Skeletal muscle tissue (tissue), 3 donors: ENCODE measurements at regions not wholly inside any gene's neighbourhood (a gene's known extent, or its start where the extent isn't known, plus 50 kb on each side); places are given as distances from the start of the nearest gene placed in this dataset.

ENCODE experiments used
- H3K27ac ChIP-seq: one replicate; pipeline ENCODE4 v1.7.0; 2013; ENCODE audit warnings: mild to moderate bottlenecking, low read depth, low read length, inconsistent platforms
- H3K27me3 ChIP-seq, 3 donors: one replicate each; pipeline ENCODE4 v1.7.0; 2013; ENCODE audit warnings: low read length in 3 of 3; ENCODE audit not compliant: control insufficient read depth in 3 of 3, insufficient read depth in 3 of 3
- H3K36me3 ChIP-seq, 3 donors: one replicate each; pipeline ENCODE4 v1.7.0; 2013; ENCODE audit warnings: low read length in 3 of 3; ENCODE audit not compliant: control insufficient read depth in 3 of 3, insufficient read depth in 3 of 3
- H3K4me1 ChIP-seq, 3 donors: one replicate each; pipeline ENCODE4 v1.7.0; 2013; ENCODE audit warnings: low read length in 3 of 3, mild to moderate bottlenecking in 3 of 3; ENCODE audit not compliant: control insufficient read depth in 3 of 3, insufficient read depth in 3 of 3
- H3K4me3 ChIP-seq, 3 donors: one replicate each; pipeline ENCODE4 v1.7.0; 2013; ENCODE audit warnings: low read length in 3 of 3
- H3K9ac ChIP-seq, 3 donors: one replicate each; pipeline ENCODE4 v1.7.0; 2013; ENCODE audit warnings: low read length in 3 of 3, mild to moderate bottlenecking in 3 of 3, moderate library complexity in 2 of 3, low read depth in 1 of 3
- H3K9me3 ChIP-seq, 3 donors: one replicate each; pipeline ENCODE4 v1.7.0; 2013; ENCODE audit warnings: low read length in 3 of 3; ENCODE audit not compliant: control insufficient read depth in 3 of 3
- donor health status: Osteomylitis.

DNA sequence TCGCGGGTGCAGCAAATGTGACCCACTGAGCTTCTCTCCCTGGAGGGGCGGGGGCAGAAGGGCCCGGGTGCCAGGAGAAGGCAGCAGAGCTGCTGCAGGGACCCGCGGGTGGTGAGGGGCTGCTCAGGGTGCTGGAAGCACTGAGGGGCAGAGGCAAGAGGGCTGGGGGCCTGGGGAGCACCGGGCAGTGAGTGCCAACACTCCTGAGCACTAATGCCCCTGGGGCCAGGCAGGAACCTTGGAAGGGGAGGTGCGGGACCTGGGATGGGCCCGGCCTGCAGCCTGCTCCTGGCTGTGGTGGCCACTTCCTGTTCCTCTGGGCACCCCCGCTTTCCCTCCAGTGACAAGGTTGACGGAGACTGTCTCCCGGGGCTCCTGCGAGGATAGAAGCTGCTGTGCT, 66.5 kb upstream of the ADRA2C start:
- H3K4me1 ChIP-seq: no peaks in the 10 kb centered on the region
- H3K9me3 ChIP-seq: peaks cover 0 to 20% (median 0%) of the 10 kb centered on the region in 3 donors
- H3K9ac ChIP-seq: no peak overlapping the region
- peaks cover 41 to 60% (median 55%) of the 10 kb centered on the region in 3 donors for H3K27me3 ChIP-seq
- no peak overlapping the region for H3K4me3 ChIP-seq
- no peaks in the 10 kb centered on the region for H3K36me3 ChIP-seq
- H3K27ac ChIP-seq: no peak overlapping the region

DNA sequence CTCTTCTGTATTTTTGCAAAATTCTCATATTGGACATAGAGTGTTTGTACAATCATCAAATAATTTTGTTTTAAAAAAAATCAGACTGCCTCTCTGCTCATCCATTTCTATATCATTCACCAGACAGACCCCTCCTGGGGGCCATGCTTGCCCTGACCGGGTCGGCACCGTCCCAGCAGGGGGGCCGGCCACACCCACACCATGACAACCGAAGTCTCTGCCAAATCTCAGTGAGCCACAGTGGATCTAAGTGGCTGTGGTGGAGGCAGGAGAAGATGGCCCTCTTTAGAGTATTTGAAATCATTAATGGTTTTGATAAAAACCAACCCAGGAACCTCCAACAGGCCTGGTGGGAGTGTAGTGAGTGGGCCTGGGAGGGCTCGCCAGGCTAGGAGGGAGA, 66.9 kb upstream of the ADRA2C start:
- Histone ChIP-seq H3K27ac (no peak overlapping the region), H3K27me3 (peaks cover 37 to 56% (median 51%) of the 10 kb centered on the region in 3 donors)

DNA sequence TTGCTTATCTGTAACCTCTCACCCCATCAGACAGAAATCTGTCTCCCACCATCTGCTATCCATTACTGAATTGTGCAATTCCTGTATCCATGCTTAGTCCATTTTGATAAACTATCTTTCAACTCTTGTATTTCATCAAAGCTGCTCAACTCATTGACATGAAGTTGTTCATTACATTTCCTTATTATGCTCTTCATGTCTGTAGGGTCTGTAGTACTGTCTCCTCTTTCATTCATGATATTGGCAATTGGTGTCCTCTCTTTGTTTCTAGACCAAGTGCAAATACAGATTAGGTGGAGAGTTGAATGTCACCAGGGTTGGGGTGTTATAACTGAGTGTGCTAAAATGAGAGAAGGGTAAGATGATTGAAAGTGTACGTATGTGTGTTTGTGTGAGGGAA, 69.2 kb upstream of the ADRA2C start:
- Histone ChIP-seq H3K9ac (no peak overlapping the region), H3K36me3 (no peaks in the 10 kb centered on the region), H3K4me3 (no peak overlapping the region), H3K9me3 (peaks cover 0 to 20% (median 0%) of the 10 kb centered on the region in 3 donors), H3K27me3 (peaks cover 23 to 40% (median 36%) of the 10 kb centered on the region in 3 donors), H3K4me1 (no peaks in the 10 kb centered on the region), H3K27ac (no peak overlapping the region)

More for the DNA sequence above, 66.9 kb upstream of the ADRA2C start:
- Histone ChIP-seq H3K4me3 (no peak overlapping the region), H3K36me3 (no peaks in the 10 kb centered on the region), H3K4me1 (no peaks in the 10 kb centered on the region), H3K9me3 (peaks cover 0 to 20% (median 0%) of the 10 kb centered on the region in 3 donors), H3K9ac (no peak overlapping the region)

DNA sequence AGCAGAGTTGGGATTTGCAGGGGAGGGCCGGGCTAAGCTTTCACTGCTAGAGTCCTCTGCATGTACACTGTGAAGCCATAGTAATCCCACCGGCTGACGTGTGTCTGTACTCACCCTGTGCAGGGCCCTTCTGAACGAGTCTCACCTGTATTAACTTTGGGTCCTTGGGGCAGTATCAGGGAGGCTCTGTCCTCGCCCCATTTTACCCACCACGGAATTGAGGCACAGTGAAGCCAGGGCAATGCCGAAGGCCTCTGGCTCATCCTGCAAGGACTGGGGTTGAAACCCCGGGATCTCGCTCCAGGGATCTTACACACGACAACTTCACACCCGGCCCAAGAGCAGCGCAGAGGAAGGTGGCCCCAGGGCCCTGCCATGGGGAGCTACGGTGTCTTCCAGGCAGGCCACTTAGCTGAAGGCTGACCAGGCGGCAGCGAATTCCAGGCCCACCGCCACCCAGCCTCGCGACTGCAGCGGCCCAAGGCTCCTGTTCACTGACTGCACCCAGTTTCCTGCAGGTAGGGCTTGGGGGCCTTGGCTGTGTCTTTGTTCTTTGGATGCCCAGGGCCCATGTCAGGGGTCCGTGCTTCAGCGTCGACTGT, 75.5 kb upstream of the ADRA2C start:
- Histone ChIP-seq H3K36me3 (no peaks in the 10 kb centered on the region), H3K4me3 (no peak overlapping the region), H3K9ac (no peak overlapping the region), H3K9me3 (peaks cover 0 to 6% (median 0%) of the 10 kb centered on the region in 3 donors), H3K27me3 (peaks cover 5 to 17% (median 7%) of the 10 kb centered on the region in 3 donors), H3K27ac (no peak overlapping the region), H3K4me1 (no peaks in the 10 kb centered on the region)

DNA sequence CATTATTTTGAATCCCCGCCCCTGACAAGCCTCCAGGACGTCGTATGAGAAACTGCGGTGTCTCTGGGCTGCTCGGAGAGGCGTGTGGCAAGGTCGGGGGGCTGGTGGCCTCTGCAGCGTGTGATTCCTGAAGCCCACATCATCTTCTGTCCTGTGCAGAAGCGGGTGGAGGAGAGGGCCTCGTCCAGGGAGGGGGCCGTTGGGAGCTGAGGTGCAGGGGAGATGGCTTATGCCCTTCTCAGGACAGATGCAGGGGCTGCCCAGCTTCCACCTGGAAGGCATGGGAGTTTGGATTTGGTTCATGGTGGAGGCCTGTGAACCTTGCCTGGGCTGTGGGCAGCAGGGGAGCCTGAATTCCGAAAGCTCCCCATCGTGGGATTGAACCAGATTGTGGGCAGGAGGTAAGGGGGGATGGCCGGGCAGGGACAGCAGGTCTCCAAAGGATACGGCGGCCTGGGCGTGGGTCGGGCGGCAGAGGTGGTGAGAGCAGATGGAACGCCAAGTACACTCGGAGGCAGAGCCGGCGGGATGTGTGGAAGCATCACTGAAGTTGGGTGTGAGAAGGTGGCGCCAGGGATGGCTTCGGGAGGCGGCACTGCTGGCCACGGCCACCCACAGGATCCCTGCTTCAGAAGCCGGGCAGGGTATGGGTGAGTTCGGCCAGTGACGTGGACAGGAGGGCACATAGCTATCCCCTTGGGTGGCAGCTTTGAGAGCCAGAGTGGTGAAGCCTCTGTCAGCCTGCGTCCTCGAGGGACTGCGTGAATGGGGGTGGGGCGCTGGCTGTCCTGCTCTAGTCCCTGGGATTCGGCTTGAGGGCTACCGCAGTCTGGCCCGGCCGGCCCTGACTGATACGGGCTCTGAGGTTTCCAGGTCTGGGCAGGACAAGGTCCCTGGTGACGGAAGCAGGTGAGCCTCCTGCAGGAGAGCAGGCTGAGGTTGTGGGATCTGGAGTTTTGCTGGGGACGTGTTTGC, 76.3 kb upstream of the ADRA2C start:
- no peak overlapping the region for H3K27ac ChIP-seq
- no peak overlapping the region for H3K9ac ChIP-seq

DNA sequence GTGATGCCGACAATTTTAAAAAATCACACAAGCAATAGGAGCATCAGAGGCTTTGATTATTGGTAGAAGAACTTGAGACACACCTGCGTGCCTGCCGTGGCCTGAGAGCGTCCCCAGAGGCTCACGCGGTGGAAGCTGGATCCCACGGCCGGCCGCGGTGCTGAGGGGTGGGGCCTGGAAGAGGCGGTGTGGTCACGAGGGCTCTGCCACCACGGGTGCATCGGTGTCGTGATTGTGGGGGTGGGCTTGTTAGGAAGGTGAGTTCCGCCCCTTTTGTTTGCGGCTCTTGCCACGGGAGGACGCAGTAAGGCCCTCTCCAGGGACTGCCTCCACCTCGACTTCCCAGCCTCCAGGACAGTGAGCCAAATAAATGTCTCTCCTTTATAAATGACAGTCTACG, 77.2 kb upstream of the ADRA2C start:
- Histone ChIP-seq H3K9ac (no peak overlapping the region), H3K36me3 (no peaks in the 10 kb centered on the region), H3K9me3 (peaks cover 0 to 6% (median 0%) of the 10 kb centered on the region in 3 donors), H3K4me1 (no peaks in the 10 kb centered on the region), H3K27me3 (peaks cover 11 to 33% (median 23%) of the 10 kb centered on the region in 3 donors), H3K4me3 (no peak overlapping the region), H3K27ac (no peak overlapping the region)

More for the DNA sequence above, 76.3 kb upstream of the ADRA2C start:
- peaks cover 9 to 25% (median 15%) of the 10 kb centered on the region in 3 donors for H3K27me3 ChIP-seq
- H3K4me1 ChIP-seq: no peaks in the 10 kb centered on the region
- H3K9me3 ChIP-seq: peaks cover 0 to 6% (median 0%) of the 10 kb centered on the region in 3 donors
- no peak overlapping the region for H3K4me3 ChIP-seq
- H3K36me3 ChIP-seq: no peaks in the 10 kb centered on the region

DNA sequence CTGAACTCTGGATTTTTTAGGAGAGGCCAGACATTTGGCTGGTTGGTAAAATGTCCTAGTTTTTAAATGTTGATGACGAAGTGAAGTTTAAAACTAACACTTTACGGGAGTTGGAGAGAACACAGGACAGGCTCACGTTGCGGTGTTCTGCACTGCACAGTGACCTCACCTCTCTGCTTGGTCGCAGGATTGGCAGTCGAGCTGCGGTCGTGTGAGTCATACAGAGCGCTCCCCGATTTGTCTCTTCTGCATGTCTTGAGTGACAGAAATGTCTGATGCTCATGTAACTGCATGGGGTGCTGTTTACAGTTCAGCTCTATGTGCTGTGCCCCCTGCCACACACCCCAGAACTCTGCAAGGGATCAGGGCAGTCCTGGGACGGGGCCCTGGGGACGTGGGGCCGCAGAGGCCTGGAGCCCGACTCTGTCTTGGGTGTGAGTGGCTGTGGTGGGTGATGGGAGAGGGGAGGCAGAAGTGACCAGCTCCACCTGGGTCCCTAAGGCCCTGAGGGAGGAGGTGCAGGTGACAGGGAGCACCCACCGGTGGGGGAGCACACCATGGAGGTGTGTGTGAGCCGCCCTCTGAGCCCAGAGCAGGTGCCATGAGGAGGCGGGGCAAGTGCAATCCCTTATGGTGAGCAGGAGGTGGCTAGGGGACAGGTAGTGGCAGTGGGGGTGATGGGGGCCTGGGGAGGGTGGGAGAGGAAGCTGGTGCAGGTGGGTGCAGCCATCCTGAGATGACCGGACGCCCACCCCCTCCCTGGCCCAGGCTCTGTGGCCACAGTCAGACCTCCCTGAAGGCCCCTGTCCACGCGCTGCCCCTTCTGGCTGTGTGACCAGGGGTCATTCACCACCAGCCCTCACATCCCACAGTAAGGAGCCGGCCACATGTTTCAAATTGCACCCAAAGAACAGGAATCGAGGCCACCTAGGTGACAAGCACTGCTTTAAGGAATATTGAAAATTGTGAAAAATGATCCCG, 77.9 kb upstream of the ADRA2C start:
- Histone ChIP-seq H3K4me1 (no peaks in the 10 kb centered on the region), H3K27ac (no peak overlapping the region), H3K9me3 (peaks cover 0 to 6% (median 0%) of the 10 kb centered on the region in 3 donors), H3K36me3 (no peaks in the 10 kb centered on the region), H3K9ac (no peak overlapping the region), H3K27me3 (peaks cover 15 to 39% (median 28%) of the 10 kb centered on the region in 3 donors), H3K4me3 (no peak overlapping the region)

DNA sequence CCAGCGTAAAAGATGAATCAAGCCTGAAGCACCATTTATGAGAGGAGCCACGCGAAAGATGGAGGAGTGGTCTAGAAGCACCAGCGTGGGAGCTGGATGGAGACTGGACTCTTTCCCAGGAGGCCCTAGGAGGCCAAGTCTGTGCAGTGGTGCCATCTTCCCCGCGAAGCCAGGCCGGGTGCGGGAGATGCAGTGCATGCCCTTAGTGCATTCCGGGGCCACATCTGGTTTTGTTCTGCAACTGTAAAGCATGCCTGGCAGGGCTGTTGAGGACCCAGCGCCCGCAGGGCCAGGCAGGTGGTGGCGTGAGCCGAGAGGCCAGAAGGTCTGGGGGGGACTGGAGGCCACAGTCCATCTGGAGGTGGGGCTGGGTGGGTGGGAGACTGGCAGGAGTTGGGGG, 78.6 kb upstream of the ADRA2C start:
- Histone ChIP-seq H3K4me1 (no peaks in the 10 kb centered on the region), H3K27me3 (peaks cover 15 to 39% (median 28%) of the 10 kb centered on the region in 3 donors), H3K4me3 (no peak overlapping the region), H3K9ac (no peak overlapping the region), H3K27ac (no peak overlapping the region), H3K36me3 (no peaks in the 10 kb centered on the region), H3K9me3 (peaks cover 0 to 6% (median 0%) of the 10 kb centered on the region in 3 donors)

DNA sequence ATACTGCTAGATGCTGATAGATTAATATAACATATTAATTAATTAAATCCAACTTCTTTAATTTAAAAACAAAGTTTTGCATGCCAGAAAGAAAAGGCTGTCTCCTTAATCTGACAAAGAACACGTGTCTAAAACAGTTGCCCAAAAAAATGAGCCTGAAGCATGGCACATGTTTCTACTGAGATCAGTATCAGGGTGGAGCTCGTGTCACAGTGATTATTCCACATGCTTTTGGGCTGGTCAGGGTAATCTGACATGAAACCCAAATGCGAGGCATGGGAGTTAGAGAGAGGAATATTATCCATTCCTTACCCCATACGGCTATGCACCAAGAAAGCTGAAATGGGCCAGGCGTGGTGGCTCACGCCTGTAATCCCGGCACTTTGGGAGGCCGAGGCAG, 79.4 kb upstream of the ADRA2C start:
- Histone ChIP-seq H3K4me3 (no peak overlapping the region), H3K4me1 (no peaks in the 10 kb centered on the region), H3K36me3 (no peaks in the 10 kb centered on the region), H3K27ac (no peak overlapping the region), H3K27me3 (peaks cover 15 to 44% (median 28%) of the 10 kb centered on the region in 3 donors), H3K9ac (no peak overlapping the region), H3K9me3 (peaks cover 0 to 3% (median 0%) of the 10 kb centered on the region in 3 donors)
